GM23338 (cell line): ENCODE measurements at regions not wholly inside any gene's neighbourhood (a gene's known extent, or its start where the extent isn't known, plus 50 kb on each side); places are given as distances from the start of the nearest gene placed in this dataset.

Experiments
- ATAC-seq: fragments of 200-7000 bp; cut with Tn5 transposase; 3 replicates; pipeline ENCODE4 v1.9.1; 2020
- DNase-seq: peaks from one replicate; pipeline ENCODE4 v3.0.0-alpha.2; 2015; ENCODE audit warnings: low spot score
- H2AFZ ChIP-seq: fragments of 200-600 bp; sonication (generic); 2 replicates; pipeline ENCODE4 v1.8.0; 2016; ENCODE audit warnings: antibody characterized with exemption, mild to moderate bottlenecking, moderate library complexity
- H3F3A ChIP-seq: fragments of 200-600 bp; sonication (generic); replicated peaks from 2 replicates; pipeline ENCODE4 v1.8.0; 2017; ENCODE audit warnings: antibody characterized with exemption, mixed run types, low read depth
- H3K27ac ChIP-seq: fragments of 200-600 bp; sonication (generic); 2 replicates; pipeline ENCODE4 v1.6.1; 2016; ENCODE audit warnings: low read depth
- H3K27me3 ChIP-seq: fragments of 200-600 bp; sonication (generic); 2 replicates; pipeline ENCODE4 v1.8.0; 2016; ENCODE audit warnings: mild to moderate bottlenecking, mixed run types, moderate library complexity; ENCODE audit not compliant: insufficient read depth
- H3K36me3 ChIP-seq: fragments of 200-600 bp; sonication (generic); 2 replicates; pipeline ENCODE4 v1.8.0; 2016; ENCODE audit warnings: mild to moderate bottlenecking; ENCODE audit not compliant: insufficient read depth
- H3K4me1 ChIP-seq: fragments of 200-600 bp; sonication (generic); 2 replicates; pipeline ENCODE4 v1.8.0; 2016; ENCODE audit warnings: mild to moderate bottlenecking, moderate library complexity; ENCODE audit not compliant: insufficient read depth
- H3K4me2 ChIP-seq: fragments of 200-600 bp; sonication (generic); 2 replicates; pipeline ENCODE4 v1.7.1; 2017; ENCODE audit warnings: mixed run types
- H3K4me3 ChIP-seq: fragments of 200-600 bp; sonication (generic); 2 replicates; pipeline ENCODE4 v1.6.1; 2016; ENCODE audit warnings: mixed run types
- H3K79me2 ChIP-seq: fragments of 200-600 bp; sonication (generic); replicated peaks from 2 replicates; pipeline ENCODE4 v1.8.0; 2017; ENCODE audit warnings: mild to moderate bottlenecking; ENCODE audit not compliant: insufficient read depth
- H3K9me2 ChIP-seq: fragments of 200-600 bp; sonication (generic); 2 replicates; pipeline ENCODE4 v1.8.0; 2017; ENCODE audit not compliant: insufficient read depth
- H4K20me1 ChIP-seq: fragments of 200-600 bp; sonication (generic); replicated peaks from 2 replicates; pipeline ENCODE4 v1.8.0; 2017; ENCODE audit warnings: mild to moderate bottlenecking; ENCODE audit not compliant: insufficient read depth
- H3K27ac Mint-ChIP-seq: 2 replicates; pipeline ENCODE4 v1.8.0; 2020; ENCODE audit warnings: inconsistent platforms, mild to moderate bottlenecking, moderate library complexity, mixed read lengths
- H3K27me3 Mint-ChIP-seq: 3 replicates; pipeline ENCODE4 v1.8.0; 2022; ENCODE audit warnings: low read depth, mild to moderate bottlenecking, moderate library complexity, mixed read lengths, inconsistent platforms; ENCODE audit not compliant: insufficient read depth, poor library complexity
- H3K36me3 Mint-ChIP-seq: 3 replicates; pipeline ENCODE4 v1.8.0; 2021; ENCODE audit warnings: low read depth, mild to moderate bottlenecking, inconsistent platforms, moderate library complexity, mixed read lengths
- H3K4me1 Mint-ChIP-seq: 3 replicates; pipeline ENCODE4 v1.8.0; 2020; ENCODE audit warnings: mild to moderate bottlenecking, inconsistent platforms, mixed read lengths
- H3K4me3 Mint-ChIP-seq: 3 replicates; pipeline ENCODE4 v1.8.0; 2021; ENCODE audit warnings: moderate library complexity, mild to moderate bottlenecking, inconsistent platforms, mixed read lengths
- H3K9me3 Mint-ChIP-seq: 3 replicates; pipeline ENCODE4 v1.8.0; 2020; ENCODE audit warnings: moderate library complexity, mild to moderate bottlenecking, inconsistent platforms, mixed read lengths
- CREB1 ChIP-seq: fragments of 250-450 bp; sonication (Bioruptor Pico); IDR thresholded peaks from 2 replicates; pipeline ENCODE4 v1.5.0; 2020; ENCODE audit warnings: low read depth, mild to moderate bottlenecking, moderate library complexity
- EZH2 ChIP-seq: fragments of 200-600 bp; sonication (generic); IDR thresholded peaks from one replicate; pipeline ENCODE4 v1.8.0; 2017; ENCODE audit warnings: antibody characterized with exemption, mild to moderate bottlenecking, low read depth; ENCODE audit not compliant: unreplicated experiment
- EZH2phosphoT487 ChIP-seq: fragments of 200-600 bp; sonication (generic); IDR thresholded peaks from one replicate; pipeline ENCODE4 v1.8.1; 2018; ENCODE audit warnings: antibody characterized with exemption; ENCODE audit not compliant: unreplicated experiment
- JUNB ChIP-seq: IDR thresholded peaks from one replicate; pipeline ENCODE4 v1.6.1; 2016; ENCODE audit warnings: antibody characterized with exemption; ENCODE audit not compliant: unreplicated experiment
- NANOG ChIP-seq: IDR thresholded peaks from 2 replicates; pipeline ENCODE4 v1.6.1; 2016; ENCODE audit warnings: antibody characterized with exemption, borderline replicate concordance
- POLR2AphosphoS5 ChIP-seq: IDR thresholded peaks from 2 replicates; pipeline ENCODE4 v1.6.1; 2016; ENCODE audit warnings: antibody characterized with exemption, low read depth
- STAT1 ChIP-seq: IDR thresholded peaks from one replicate; pipeline ENCODE4 v1.6.1; 2016; ENCODE audit warnings: antibody characterized with exemption; ENCODE audit not compliant: unreplicated experiment
- ZNF114 ChIP-seq: fragments of 250-450 bp; sonication (Bioruptor Pico); IDR thresholded peaks from 2 replicates; pipeline ENCODE4 v1.5.0; 2020; ENCODE audit warnings: mild to moderate bottlenecking, moderate library complexity
- ZNF331 ChIP-seq: fragments of 250-450 bp; sonication (Bioruptor Pico); IDR thresholded peaks from 2 replicates; pipeline ENCODE4 v1.5.0; 2020; ENCODE audit warnings: low read depth, mild to moderate bottlenecking, moderate library complexity
- TF ChIP-seq, protein P1 (sequence below), 2 experiments: fragments of 200-600 bp in 1 of 2; sonication (generic) in 1 of 2; conservative IDR thresholded peaks; 2 replicates each; pipeline versions ENCODE4 v1.5.1 to v1.6.1; 2016 to 2017; ENCODE audit warnings: antibody characterized with exemption in 2 of 2, low read depth in 2 of 2, mild to moderate bottlenecking in 2 of 2, moderate library complexity in 1 of 2
- TF ChIP-seq, protein P2 (sequence below): IDR thresholded peaks from one replicate; pipeline ENCODE4 v1.6.1; 2018; ENCODE audit warnings: antibody characterized with exemption; ENCODE audit not compliant: unreplicated experiment
- TF ChIP-seq, protein P3 (sequence below): fragments of 250-450 bp; sonication (Bioruptor Pico); IDR thresholded peaks from 2 replicates; pipeline ENCODE4 v1.5.0; 2020; ENCODE audit warnings: mild to moderate bottlenecking, moderate library complexity
- TF ChIP-seq, protein P4 (sequence below): IDR thresholded peaks from 2 replicates; pipeline ENCODE4 v1.6.1; 2016; ENCODE audit warnings: antibody characterized with exemption

DNA sequence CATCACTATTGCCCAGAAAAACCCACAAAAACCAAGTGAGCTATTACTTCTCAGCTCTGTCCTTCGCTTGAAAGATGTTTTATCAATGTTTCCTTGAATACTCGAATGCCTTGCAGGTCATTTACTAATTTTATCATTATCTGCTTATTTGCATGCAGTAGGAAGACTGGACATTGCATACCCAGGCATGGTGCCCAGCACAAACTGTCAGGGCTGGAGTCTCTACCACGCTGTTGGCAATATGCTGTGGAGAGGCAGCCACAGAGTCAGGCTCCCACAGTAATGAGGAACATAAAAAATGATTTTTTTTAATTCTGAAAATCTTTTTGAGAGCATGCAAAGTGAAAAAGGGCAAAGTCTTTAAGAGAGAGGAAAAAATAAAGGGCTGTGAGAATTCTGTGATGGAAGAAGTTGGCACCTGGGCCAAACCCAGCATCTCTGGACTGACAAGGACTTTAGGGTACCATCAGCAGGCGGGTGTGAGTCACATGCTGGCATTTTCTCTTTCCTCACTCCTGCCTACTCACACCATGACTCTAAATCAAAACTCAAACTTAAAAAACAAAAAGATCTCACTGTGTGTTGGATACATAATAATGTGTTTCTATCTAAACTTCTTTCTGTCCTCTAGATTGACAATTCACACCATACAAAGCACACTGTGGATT lies 709.8 kb upstream of the FANCL start:
- Histone ChIP-seq H3K9me2 (no peaks in the 10 kb centered on the region), H3K4me3 (no peak overlapping the region), H3K79me2 (no peaks in the 10 kb centered on the region), H2AFZ (no peak overlapping the region), H4K20me1 (no peaks in the 10 kb centered on the region), H3K4me2 (no peak overlapping the region), H3K27ac (no peak overlapping the region), H3F3A (no peaks in the 10 kb centered on the region), H3K27me3 (no peaks in the 10 kb centered on the region), H3K4me1 (peaks cover 51% of the 10 kb centered on the region), H3K36me3 (no peaks in the 10 kb centered on the region)
- H3K36me3 Mint-ChIP-seq: no peaks in the 10 kb centered on the region
- no peaks in the 10 kb centered on the region for H3K27me3 Mint-ChIP-seq
- no peaks in the 10 kb centered on the region for H3K9me3 Mint-ChIP-seq
- H3K27ac Mint-ChIP-seq: no peak overlapping the region
- TF ChIP-seq CREB1 (CRISPR knock-in tag): no peak
- no peak for TF ChIP-seq NANOG
- TF ChIP-seq STAT1: no peak
- TF ChIP-seq EZH2: no peak
- TF ChIP-seq POLR2AphosphoS5: no peak
- TF ChIP-seq, protein P1, sequence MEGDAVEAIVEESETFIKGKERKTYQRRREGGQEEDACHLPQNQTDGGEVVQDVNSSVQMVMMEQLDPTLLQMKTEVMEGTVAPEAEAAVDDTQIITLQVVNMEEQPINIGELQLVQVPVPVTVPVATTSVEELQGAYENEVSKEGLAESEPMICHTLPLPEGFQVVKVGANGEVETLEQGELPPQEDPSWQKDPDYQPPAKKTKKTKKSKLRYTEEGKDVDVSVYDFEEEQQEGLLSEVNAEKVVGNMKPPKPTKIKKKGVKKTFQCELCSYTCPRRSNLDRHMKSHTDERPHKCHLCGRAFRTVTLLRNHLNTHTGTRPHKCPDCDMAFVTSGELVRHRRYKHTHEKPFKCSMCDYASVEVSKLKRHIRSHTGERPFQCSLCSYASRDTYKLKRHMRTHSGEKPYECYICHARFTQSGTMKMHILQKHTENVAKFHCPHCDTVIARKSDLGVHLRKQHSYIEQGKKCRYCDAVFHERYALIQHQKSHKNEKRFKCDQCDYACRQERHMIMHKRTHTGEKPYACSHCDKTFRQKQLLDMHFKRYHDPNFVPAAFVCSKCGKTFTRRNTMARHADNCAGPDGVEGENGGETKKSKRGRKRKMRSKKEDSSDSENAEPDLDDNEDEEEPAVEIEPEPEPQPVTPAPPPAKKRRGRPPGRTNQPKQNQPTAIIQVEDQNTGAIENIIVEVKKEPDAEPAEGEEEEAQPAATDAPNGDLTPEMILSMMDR (conservative IDR thresholded peaks at IDR 0.05; ENCODE audit: low read depth in 2 of 2): no peak
- TF ChIP-seq, protein P2, sequence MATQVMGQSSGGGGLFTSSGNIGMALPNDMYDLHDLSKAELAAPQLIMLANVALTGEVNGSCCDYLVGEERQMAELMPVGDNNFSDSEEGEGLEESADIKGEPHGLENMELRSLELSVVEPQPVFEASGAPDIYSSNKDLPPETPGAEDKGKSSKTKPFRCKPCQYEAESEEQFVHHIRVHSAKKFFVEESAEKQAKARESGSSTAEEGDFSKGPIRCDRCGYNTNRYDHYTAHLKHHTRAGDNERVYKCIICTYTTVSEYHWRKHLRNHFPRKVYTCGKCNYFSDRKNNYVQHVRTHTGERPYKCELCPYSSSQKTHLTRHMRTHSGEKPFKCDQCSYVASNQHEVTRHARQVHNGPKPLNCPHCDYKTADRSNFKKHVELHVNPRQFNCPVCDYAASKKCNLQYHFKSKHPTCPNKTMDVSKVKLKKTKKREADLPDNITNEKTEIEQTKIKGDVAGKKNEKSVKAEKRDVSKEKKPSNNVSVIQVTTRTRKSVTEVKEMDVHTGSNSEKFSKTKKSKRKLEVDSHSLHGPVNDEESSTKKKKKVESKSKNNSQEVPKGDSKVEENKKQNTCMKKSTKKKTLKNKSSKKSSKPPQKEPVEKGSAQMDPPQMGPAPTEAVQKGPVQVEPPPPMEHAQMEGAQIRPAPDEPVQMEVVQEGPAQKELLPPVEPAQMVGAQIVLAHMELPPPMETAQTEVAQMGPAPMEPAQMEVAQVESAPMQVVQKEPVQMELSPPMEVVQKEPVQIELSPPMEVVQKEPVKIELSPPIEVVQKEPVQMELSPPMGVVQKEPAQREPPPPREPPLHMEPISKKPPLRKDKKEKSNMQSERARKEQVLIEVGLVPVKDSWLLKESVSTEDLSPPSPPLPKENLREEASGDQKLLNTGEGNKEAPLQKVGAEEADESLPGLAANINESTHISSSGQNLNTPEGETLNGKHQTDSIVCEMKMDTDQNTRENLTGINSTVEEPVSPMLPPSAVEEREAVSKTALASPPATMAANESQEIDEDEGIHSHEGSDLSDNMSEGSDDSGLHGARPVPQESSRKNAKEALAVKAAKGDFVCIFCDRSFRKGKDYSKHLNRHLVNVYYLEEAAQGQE: no peak
- no peak for TF ChIP-seq JUNB
- TF ChIP-seq ZNF114 (CRISPR knock-in tag): no peak
- TF ChIP-seq ZNF331: no peak
- TF ChIP-seq, protein P3, sequence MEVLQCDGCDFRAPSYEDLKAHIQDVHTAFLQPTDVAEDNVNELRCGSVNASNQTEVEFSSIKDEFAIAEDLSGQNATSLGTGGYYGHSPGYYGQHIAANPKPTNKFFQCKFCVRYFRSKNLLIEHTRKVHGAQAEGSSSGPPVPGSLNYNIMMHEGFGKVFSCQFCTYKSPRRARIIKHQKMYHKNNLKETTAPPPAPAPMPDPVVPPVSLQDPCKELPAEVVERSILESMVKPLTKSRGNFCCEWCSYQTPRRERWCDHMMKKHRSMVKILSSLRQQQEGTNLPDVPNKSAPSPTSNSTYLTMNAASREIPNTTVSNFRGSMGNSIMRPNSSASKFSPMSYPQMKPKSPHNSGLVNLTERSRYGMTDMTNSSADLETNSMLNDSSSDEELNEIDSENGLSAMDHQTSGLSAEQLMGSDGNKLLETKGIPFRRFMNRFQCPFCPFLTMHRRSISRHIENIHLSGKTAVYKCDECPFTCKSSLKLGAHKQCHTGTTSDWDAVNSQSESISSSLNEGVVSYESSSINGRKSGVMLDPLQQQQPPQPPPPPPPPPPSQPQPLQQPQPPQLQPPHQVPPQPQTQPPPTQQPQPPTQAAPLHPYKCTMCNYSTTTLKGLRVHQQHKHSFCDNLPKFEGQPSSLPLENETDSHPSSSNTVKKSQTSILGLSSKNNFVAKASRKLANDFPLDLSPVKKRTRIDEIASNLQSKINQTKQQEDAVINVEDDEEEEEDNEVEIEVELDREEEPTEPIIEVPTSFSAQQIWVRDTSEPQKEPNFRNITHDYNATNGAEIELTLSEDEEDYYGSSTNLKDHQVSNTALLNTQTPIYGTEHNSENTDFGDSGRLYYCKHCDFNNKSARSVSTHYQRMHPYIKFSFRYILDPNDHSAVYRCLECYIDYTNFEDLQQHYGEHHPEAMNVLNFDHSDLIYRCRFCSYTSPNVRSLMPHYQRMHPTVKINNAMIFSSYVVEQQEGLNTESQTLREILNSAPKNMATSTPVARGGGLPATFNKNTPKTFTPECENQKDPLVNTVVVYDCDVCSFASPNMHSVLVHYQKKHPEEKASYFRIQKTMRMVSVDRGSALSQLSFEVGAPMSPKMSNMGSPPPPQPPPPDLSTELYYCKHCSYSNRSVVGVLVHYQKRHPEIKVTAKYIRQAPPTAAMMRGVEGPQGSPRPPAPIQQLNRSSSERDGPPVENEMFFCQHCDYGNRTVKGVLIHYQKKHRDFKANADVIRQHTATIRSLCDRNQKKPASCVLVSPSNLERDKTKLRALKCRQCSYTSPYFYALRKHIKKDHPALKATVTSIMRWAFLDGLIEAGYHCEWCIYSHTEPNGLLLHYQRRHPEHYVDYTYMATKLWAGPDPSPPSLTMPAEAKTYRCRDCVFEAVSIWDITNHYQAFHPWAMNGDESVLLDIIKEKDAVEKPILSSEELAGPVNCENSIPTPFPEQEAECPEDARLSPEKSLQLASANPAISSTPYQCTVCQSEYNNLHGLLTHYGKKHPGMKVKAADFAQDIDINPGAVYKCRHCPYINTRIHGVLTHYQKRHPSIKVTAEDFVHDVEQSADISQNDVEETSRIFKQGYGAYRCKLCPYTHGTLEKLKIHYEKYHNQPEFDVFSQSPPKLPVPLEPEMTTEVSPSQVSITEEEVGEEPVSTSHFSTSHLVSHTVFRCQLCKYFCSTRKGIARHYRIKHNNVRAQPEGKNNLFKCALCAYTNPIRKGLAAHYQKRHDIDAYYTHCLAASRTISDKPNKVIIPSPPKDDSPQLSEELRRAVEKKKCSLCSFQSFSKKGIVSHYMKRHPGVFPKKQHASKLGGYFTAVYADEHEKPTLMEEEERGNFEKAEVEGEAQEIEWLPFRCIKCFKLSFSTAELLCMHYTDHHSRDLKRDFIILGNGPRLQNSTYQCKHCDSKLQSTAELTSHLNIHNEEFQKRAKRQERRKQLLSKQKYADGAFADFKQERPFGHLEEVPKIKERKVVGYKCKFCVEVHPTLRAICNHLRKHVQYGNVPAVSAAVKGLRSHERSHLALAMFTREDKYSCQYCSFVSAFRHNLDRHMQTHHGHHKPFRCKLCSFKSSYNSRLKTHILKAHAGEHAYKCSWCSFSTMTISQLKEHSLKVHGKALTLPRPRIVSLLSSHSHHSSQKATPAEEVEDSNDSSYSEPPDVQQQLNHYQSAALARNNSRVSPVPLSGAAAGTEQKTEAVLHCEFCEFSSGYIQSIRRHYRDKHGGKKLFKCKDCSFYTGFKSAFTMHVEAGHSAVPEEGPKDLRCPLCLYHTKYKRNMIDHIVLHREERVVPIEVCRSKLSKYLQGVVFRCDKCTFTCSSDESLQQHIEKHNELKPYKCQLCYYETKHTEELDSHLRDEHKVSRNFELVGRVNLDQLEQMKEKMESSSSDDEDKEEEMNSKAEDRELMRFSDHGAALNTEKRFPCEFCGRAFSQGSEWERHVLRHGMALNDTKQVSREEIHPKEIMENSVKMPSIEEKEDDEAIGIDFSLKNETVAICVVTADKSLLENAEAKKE (CRISPR knock-in tag): no peak
- no peak for TF ChIP-seq EZH2phosphoT487
- TF ChIP-seq, protein P4, sequence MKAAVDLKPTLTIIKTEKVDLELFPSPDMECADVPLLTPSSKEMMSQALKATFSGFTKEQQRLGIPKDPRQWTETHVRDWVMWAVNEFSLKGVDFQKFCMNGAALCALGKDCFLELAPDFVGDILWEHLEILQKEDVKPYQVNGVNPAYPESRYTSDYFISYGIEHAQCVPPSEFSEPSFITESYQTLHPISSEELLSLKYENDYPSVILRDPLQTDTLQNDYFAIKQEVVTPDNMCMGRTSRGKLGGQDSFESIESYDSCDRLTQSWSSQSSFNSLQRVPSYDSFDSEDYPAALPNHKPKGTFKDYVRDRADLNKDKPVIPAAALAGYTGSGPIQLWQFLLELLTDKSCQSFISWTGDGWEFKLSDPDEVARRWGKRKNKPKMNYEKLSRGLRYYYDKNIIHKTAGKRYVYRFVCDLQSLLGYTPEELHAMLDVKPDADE: no peak
- DNase-seq (no peak), ATAC-seq (no peak)
- peaks cover 39% of the 10 kb centered on the region for H3K4me1 Mint-ChIP-seq
- H3K4me3 Mint-ChIP-seq: no peak overlapping the region
